ENCODE measurements at regions not wholly inside any gene's neighbourhood (a gene's known extent, or its start where the extent isn't known, plus 50 kb on each side); places are given as distances from the start of the nearest gene placed in this dataset.

DNA sequence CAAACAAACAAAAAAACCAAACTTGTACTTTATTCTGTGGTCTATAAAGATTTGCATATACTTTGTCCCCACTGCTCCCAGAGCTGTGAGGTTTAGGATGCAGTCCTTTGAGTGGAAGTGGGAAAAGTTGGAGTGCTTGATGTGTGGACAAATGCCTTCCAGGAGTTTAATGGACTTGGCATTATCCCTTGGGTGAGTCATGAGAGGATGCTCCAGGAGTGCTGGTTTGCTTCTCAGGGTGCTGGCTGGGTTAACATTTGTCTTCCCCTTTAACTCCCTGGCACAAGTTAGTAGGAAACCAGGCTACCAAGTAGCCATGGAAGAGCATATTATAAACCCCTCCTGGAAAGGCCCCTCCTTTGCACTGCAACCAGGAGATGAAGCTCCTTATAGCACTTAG is 417.4 kb upstream of the RIOK2 start:
- intact Hi-C loops (cut with DNase I) = no loop called here
- H3K4me1 ChIP-seq = no peaks in the 10 kb centered on the region
- no peaks in the 10 kb centered on the region for H3K27me3 ChIP-seq
- H3K27ac ChIP-seq = no peak overlapping the region
- TF ChIP-seq POLR2A (IDR thresholded peaks at IDR 0.05) (no peak), POLR2AphosphoS5 (IDR thresholded peaks at IDR 0.05; ENCODE audit: insufficient read depth in 1 of 2, low read depth in 1 of 2) (no peak)
- TF ChIP-seq, protein P1, sequence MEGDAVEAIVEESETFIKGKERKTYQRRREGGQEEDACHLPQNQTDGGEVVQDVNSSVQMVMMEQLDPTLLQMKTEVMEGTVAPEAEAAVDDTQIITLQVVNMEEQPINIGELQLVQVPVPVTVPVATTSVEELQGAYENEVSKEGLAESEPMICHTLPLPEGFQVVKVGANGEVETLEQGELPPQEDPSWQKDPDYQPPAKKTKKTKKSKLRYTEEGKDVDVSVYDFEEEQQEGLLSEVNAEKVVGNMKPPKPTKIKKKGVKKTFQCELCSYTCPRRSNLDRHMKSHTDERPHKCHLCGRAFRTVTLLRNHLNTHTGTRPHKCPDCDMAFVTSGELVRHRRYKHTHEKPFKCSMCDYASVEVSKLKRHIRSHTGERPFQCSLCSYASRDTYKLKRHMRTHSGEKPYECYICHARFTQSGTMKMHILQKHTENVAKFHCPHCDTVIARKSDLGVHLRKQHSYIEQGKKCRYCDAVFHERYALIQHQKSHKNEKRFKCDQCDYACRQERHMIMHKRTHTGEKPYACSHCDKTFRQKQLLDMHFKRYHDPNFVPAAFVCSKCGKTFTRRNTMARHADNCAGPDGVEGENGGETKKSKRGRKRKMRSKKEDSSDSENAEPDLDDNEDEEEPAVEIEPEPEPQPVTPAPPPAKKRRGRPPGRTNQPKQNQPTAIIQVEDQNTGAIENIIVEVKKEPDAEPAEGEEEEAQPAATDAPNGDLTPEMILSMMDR (IDR thresholded peaks at IDR 0.05) = no peak
- H3K4me3 ChIP-seq = no peak overlapping the region
- DNase-seq (ENCODE audit: extremely low spot score in 2 of 2) = no peak
- H3K9me3 ChIP-seq = no peaks in the 10 kb centered on the region
- no peaks in the 10 kb centered on the region for H3K36me3 ChIP-seq

- TF ChIP-seq POLR2AphosphoS5 (IDR thresholded peaks at IDR 0.05; ENCODE audit: insufficient read depth in 1 of 2, low read depth in 1 of 2) (no peak), POLR2A (IDR thresholded peaks at IDR 0.05) (no peak)
- TF ChIP-seq, protein P1 (IDR thresholded peaks at IDR 0.05) = no peak
- Histone ChIP-seq H3K36me3 (no peaks in the 10 kb centered on the region), H3K4me1 (no peaks in the 10 kb centered on the region), H3K9me3 (no peaks in the 10 kb centered on the region), H3K27ac (no peak overlapping the region), H3K27me3 (no peaks in the 10 kb centered on the region), H3K4me3 (no peak overlapping the region)
- no peak for DNase-seq (ENCODE audit: extremely low spot score in 2 of 2)
- intact Hi-C loops (cut with DNase I) = no loop called here
Observed at GRCh38 chr5:97601651-97602050, 418.6 kb upstream of the RIOK2 start.

DNA sequence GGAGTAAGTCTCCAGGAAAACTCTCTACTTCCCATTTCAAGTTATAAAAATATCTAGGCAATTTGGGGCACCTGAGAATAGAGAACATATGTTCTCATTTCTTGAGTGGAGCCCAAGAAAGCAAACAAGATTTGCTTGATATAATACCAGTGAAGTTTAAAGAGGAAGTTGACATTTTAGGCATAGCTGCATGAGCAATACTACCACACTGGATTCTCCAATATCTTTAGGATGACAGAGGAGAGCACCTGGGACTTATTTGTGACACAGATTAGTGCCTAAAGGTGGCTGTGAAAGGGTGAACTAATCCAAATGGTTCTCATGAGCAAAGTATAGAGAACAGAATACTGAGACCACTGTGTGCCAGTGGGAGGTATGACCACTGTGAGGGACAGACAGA is 423.5 kb upstream of the RIOK2 start:
- DNase-seq (ENCODE audit: extremely low spot score in 2 of 2) = no peak

GRCh38 chr5:97608501-97608900 is 425.5 kb upstream of the RIOK2 start:
- TF ChIP-seq POLR2A (IDR thresholded peaks at IDR 0.05) (no peak), POLR2AphosphoS5 (IDR thresholded peaks at IDR 0.05; ENCODE audit: insufficient read depth in 1 of 2, low read depth in 1 of 2) (no peak)
- TF ChIP-seq, protein P1 (IDR thresholded peaks at IDR 0.05) = no peak
- H3K9me3 ChIP-seq = no peaks in the 10 kb centered on the region

More for the DNA sequence above, 423.5 kb upstream of the RIOK2 start:
- intact Hi-C loops (cut with DNase I) = no loop called here
- no peak overlapping the region for H3K27ac ChIP-seq
- no peak overlapping the region for H3K4me3 ChIP-seq
- no peaks in the 10 kb centered on the region for H3K4me1 ChIP-seq
- no peaks in the 10 kb centered on the region for H3K36me3 ChIP-seq
- no peaks in the 10 kb centered on the region for H3K27me3 ChIP-seq
- H3K9me3 ChIP-seq = no peaks in the 10 kb centered on the region
- TF ChIP-seq POLR2AphosphoS5 (IDR thresholded peaks at IDR 0.05; ENCODE audit: insufficient read depth in 1 of 2, low read depth in 1 of 2) (no peak), POLR2A (IDR thresholded peaks at IDR 0.05) (no peak)

DNA sequence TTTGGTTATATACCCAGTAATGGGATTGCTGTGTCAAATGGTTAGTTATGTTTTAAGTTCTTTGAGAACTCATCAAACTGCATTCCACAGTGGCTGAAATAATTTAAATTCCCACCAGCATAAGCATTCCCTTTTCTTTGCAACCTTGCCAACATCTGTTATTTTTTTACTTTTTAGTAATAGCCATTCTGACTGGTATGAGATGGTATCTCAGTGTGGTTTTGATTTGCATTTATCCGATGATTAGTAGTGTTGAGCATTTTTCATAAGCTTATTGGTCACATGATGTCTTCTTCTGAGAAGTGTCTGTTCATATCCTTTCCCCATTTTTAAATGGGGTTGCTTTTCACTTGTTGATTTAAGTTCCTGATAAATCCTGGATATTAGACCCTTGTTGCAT is 435.7 kb upstream of the RIOK2 start:
- H3K9me3 ChIP-seq = no peaks in the 10 kb centered on the region
- H3K27ac ChIP-seq = no peak overlapping the region
- DNase-seq (ENCODE audit: extremely low spot score in 2 of 2) = no peak
- TF ChIP-seq POLR2A (IDR thresholded peaks at IDR 0.05) (no peak), POLR2AphosphoS5 (IDR thresholded peaks at IDR 0.05; ENCODE audit: insufficient read depth in 1 of 2, low read depth in 1 of 2) (no peak)
- TF ChIP-seq, protein P1 (IDR thresholded peaks at IDR 0.05) = no peak
- H3K4me1 ChIP-seq = no peaks in the 10 kb centered on the region
- H3K4me3 ChIP-seq = no peak overlapping the region
- intact Hi-C loops (cut with DNase I) = no loop called here
- H3K36me3 ChIP-seq = no peaks in the 10 kb centered on the region
- H3K27me3 ChIP-seq = no peaks in the 10 kb centered on the region

More at GRCh38 chr5:97608501-97608900, 425.5 kb upstream of the RIOK2 start:
- Histone ChIP-seq H3K4me1 (no peaks in the 10 kb centered on the region), H3K4me3 (no peak overlapping the region), H3K36me3 (no peaks in the 10 kb centered on the region), H3K27me3 (no peaks in the 10 kb centered on the region), H3K27ac (no peak overlapping the region)
- intact Hi-C loops (cut with DNase I) = no loop called here
- no peak for DNase-seq (ENCODE audit: extremely low spot score in 2 of 2)
